ENCODE measurements at regions not wholly inside any gene's neighbourhood (a gene's known extent, or its start where the extent isn't known, plus 50 kb on each side); places are given as distances from the start of the nearest gene placed in this dataset.

- H3K9ac ChIP-seq (ENCODE audit: insufficient read length), result no peak overlapping the region
- H3K36me3 ChIP-seq (ENCODE audit: insufficient read depth, low read length), result no peaks in the 10 kb centered on the region
- H3K4me3 ChIP-seq, result no peak overlapping the region
- no peaks in the 10 kb centered on the region for H3K9me3 ChIP-seq (ENCODE audit: low read depth, low read length)
- no peak for TF ChIP-seq FOXP2 (optimal IDR thresholded peaks at IDR 0.05; ENCODE audit: control extremely low read depth, extremely low read length, insufficient read depth)
- TF ChIP-seq POLR2AphosphoS5 (IDR thresholded peaks at IDR 0.05; ENCODE audit: borderline replicate concordance, low read depth, low read length), result no peak
- TF ChIP-seq EZH2 (IDR thresholded peaks at IDR 0.05), result no peak
- no peak for DNase-seq (ENCODE audit: low read depth, low spot score)
- H3K27ac ChIP-seq, result no peak overlapping the region
These were observed 264.0 kb upstream of the PLEKHG7 start for GRCh38 chr12:92438641-92439419.

- no peak overlapping the region for H3K27ac ChIP-seq
- no peaks in the 10 kb centered on the region for H3K36me3 ChIP-seq (ENCODE audit: insufficient read depth, low read length)
- no peak for DNase-seq (ENCODE audit: low read depth, low spot score)
- TF ChIP-seq EZH2 (IDR thresholded peaks at IDR 0.05) (no peak), FOXP2 (optimal IDR thresholded peaks at IDR 0.05; ENCODE audit: control extremely low read depth, extremely low read length, insufficient read depth) (no peak), POLR2AphosphoS5 (IDR thresholded peaks at IDR 0.05; ENCODE audit: borderline replicate concordance, low read depth, low read length) (no peak)
- H3K9ac ChIP-seq (ENCODE audit: insufficient read length), result no peak overlapping the region
- no peaks in the 10 kb centered on the region for H3K9me3 ChIP-seq (ENCODE audit: low read depth, low read length)
- H3K4me3 ChIP-seq, result no peak overlapping the region
These were observed 265.3 kb upstream of the PLEKHG7 start for GRCh38 chr12:92437452-92437851.

- DNase-seq (ENCODE audit: low read depth, low spot score), result no peak
- Histone ChIP-seq H3K36me3 (ENCODE audit: insufficient read depth, low read length) (no peaks in the 10 kb centered on the region), H3K27ac (no peak overlapping the region), H3K4me3 (no peak overlapping the region), H3K9ac (ENCODE audit: insufficient read length) (no peak overlapping the region), H3K9me3 (ENCODE audit: low read depth, low read length) (no peaks in the 10 kb centered on the region)
- no peak for TF ChIP-seq EZH2 (IDR thresholded peaks at IDR 0.05)
- no peak for TF ChIP-seq FOXP2 (optimal IDR thresholded peaks at IDR 0.05; ENCODE audit: control extremely low read depth, extremely low read length, insufficient read depth)
- TF ChIP-seq POLR2AphosphoS5 (IDR thresholded peaks at IDR 0.05; ENCODE audit: borderline replicate concordance, low read depth, low read length), result no peak
These were observed 265.9 kb upstream of the PLEKHG7 start for GRCh38 chr12:92436856-92437255.

GRCh38 chr12:92434607-92435025 lies 268.2 kb upstream of the PLEKHG7 start:
- H3K36me3 ChIP-seq (ENCODE audit: insufficient read depth, low read length), result no peaks in the 10 kb centered on the region
- no peak overlapping the region for H3K9ac ChIP-seq (ENCODE audit: insufficient read length)
- TF ChIP-seq FOXP2 (optimal IDR thresholded peaks at IDR 0.05; ENCODE audit: control extremely low read depth, extremely low read length, insufficient read depth) (no peak), EZH2 (IDR thresholded peaks at IDR 0.05) (no peak), POLR2AphosphoS5 (IDR thresholded peaks at IDR 0.05; ENCODE audit: borderline replicate concordance, low read depth, low read length) (no peak)
- no peaks in the 10 kb centered on the region for H3K9me3 ChIP-seq (ENCODE audit: low read depth, low read length)
- H3K4me3 ChIP-seq, result no peak overlapping the region
- DNase-seq (ENCODE audit: low read depth, low spot score), result no peak
- H3K27ac ChIP-seq, result no peak overlapping the region

- TF ChIP-seq POLR2AphosphoS5 (IDR thresholded peaks at IDR 0.05; ENCODE audit: borderline replicate concordance, low read depth, low read length) (no peak), EZH2 (IDR thresholded peaks at IDR 0.05) (no peak), FOXP2 (optimal IDR thresholded peaks at IDR 0.05; ENCODE audit: control extremely low read depth, extremely low read length, insufficient read depth) (no peak)
- no peak overlapping the region for H3K4me3 ChIP-seq
- H3K36me3 ChIP-seq (ENCODE audit: insufficient read depth, low read length), result no peaks in the 10 kb centered on the region
- H3K27ac ChIP-seq, result no peak overlapping the region
- H3K9ac ChIP-seq (ENCODE audit: insufficient read length), result no peak overlapping the region
- no peak for DNase-seq (ENCODE audit: low read depth, low spot score)
- H3K9me3 ChIP-seq (ENCODE audit: low read depth, low read length), result no peaks in the 10 kb centered on the region
These were observed 269.9 kb upstream of the PLEKHG7 start for GRCh38 chr12:92432724-92433441.

- DNase-seq (ENCODE audit: low read depth, low spot score), result no peak
- H3K27ac ChIP-seq, result no peak overlapping the region
These were observed 271.6 kb upstream of the PLEKHG7 start for GRCh38 chr12:92431146-92431545.

GRCh38 chr12:92426332-92426731 lies 276.5 kb upstream of the PLEKHG7 start:
- no peak for DNase-seq (ENCODE audit: low read depth, low spot score)
- no peak for TF ChIP-seq POLR2AphosphoS5 (IDR thresholded peaks at IDR 0.05; ENCODE audit: borderline replicate concordance, low read depth, low read length)
- no peak for TF ChIP-seq FOXP2 (optimal IDR thresholded peaks at IDR 0.05; ENCODE audit: control extremely low read depth, extremely low read length, insufficient read depth)
- no peak for TF ChIP-seq EZH2 (IDR thresholded peaks at IDR 0.05)
- Histone ChIP-seq H3K4me3 (no peak overlapping the region), H3K9me3 (ENCODE audit: low read depth, low read length) (no peaks in the 10 kb centered on the region), H3K9ac (ENCODE audit: insufficient read length) (no peak overlapping the region), H3K27ac (no peak overlapping the region), H3K36me3 (ENCODE audit: insufficient read depth, low read length) (no peaks in the 10 kb centered on the region)

More at GRCh38 chr12:92431146-92431545, 271.6 kb upstream of the PLEKHG7 start:
- Histone ChIP-seq H3K9me3 (ENCODE audit: low read depth, low read length) (no peaks in the 10 kb centered on the region), H3K4me3 (no peak overlapping the region), H3K36me3 (ENCODE audit: insufficient read depth, low read length) (no peaks in the 10 kb centered on the region), H3K9ac (ENCODE audit: insufficient read length) (no peak overlapping the region)
- TF ChIP-seq FOXP2 (optimal IDR thresholded peaks at IDR 0.05; ENCODE audit: control extremely low read depth, extremely low read length, insufficient read depth) (no peak), EZH2 (IDR thresholded peaks at IDR 0.05) (no peak), POLR2AphosphoS5 (IDR thresholded peaks at IDR 0.05; ENCODE audit: borderline replicate concordance, low read depth, low read length) (no peak)

GRCh38 chr12:92425165-92425564 lies 277.6 kb upstream of the PLEKHG7 start:
- Histone ChIP-seq H3K27ac (no peak overlapping the region), H3K36me3 (ENCODE audit: insufficient read depth, low read length) (no peaks in the 10 kb centered on the region), H3K9ac (ENCODE audit: insufficient read length) (no peak overlapping the region), H3K9me3 (ENCODE audit: low read depth, low read length) (no peaks in the 10 kb centered on the region), H3K4me3 (no peak overlapping the region)
- DNase-seq (ENCODE audit: low read depth, low spot score), result no peak
- no peak for TF ChIP-seq FOXP2 (optimal IDR thresholded peaks at IDR 0.05; ENCODE audit: control extremely low read depth, extremely low read length, insufficient read depth)
- TF ChIP-seq POLR2AphosphoS5 (IDR thresholded peaks at IDR 0.05; ENCODE audit: borderline replicate concordance, low read depth, low read length), result no peak
- TF ChIP-seq EZH2 (IDR thresholded peaks at IDR 0.05), result no peak
